ENCODE measurements at regions not wholly inside any gene's neighbourhood (a gene's known extent, or its start where the extent isn't known, plus 50 kb on each side); places are given as distances from the start of the nearest gene placed in this dataset.

DNA sequence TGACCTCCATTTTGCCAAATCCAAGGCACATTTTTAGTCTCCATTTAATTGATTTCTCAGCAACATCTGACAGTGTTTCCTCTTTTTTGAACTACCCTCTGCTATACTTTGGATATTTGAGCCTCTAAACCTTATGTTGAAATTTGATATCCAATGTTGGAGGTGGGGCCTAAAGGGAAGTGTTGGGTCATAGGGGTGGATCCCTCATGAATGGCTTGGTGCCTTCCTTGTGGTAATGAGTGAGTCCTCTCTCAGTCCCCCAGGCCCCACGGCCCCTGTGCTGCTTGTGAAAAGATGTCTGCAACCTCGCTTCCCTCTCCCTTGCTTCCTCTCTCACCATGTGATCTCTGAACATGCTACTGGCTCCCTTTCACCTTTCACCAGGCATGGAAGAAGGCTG lies 96.8 kb upstream of the DGKB start:
- no peak overlapping the region for H3K4me2 ChIP-seq (ENCODE audit: low read length)
- H3K4me3 ChIP-seq (ENCODE audit: low read length), result no peak overlapping the region
- no peaks in the 10 kb centered on the region for H3K4me1 ChIP-seq (ENCODE audit: low read length)
- H3K36me3 ChIP-seq (replicated peaks; ENCODE audit: low read depth, low read length), result no peaks in the 10 kb centered on the region
- no peak overlapping the region for H3K27ac ChIP-seq (ENCODE audit: low read length)
- H3K9ac ChIP-seq (ENCODE audit: low read length), result no peak overlapping the region
- no peak overlapping the region for H2AFZ ChIP-seq (ENCODE audit: low read depth, low read length)
- H3K79me2 ChIP-seq (ENCODE audit: low read length), result no peaks in the 10 kb centered on the region
- TF ChIP-seq, protein P1, sequence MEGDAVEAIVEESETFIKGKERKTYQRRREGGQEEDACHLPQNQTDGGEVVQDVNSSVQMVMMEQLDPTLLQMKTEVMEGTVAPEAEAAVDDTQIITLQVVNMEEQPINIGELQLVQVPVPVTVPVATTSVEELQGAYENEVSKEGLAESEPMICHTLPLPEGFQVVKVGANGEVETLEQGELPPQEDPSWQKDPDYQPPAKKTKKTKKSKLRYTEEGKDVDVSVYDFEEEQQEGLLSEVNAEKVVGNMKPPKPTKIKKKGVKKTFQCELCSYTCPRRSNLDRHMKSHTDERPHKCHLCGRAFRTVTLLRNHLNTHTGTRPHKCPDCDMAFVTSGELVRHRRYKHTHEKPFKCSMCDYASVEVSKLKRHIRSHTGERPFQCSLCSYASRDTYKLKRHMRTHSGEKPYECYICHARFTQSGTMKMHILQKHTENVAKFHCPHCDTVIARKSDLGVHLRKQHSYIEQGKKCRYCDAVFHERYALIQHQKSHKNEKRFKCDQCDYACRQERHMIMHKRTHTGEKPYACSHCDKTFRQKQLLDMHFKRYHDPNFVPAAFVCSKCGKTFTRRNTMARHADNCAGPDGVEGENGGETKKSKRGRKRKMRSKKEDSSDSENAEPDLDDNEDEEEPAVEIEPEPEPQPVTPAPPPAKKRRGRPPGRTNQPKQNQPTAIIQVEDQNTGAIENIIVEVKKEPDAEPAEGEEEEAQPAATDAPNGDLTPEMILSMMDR (IDR thresholded peaks at IDR 0.05; ENCODE audit: low read depth, low read length), result no peak
- no peak for TF ChIP-seq EZH2phosphoT487 (IDR thresholded peaks at IDR 0.05; ENCODE audit: low read depth)
- H3K9me3 ChIP-seq (ENCODE audit: insufficient read depth, low read length), result no peaks in the 10 kb centered on the region
- no peaks in the 10 kb centered on the region for H3K27me3 ChIP-seq (ENCODE audit: low read depth, low read length)
- H4K20me1 ChIP-seq (ENCODE audit: insufficient read depth, low read length), result no peaks in the 10 kb centered on the region

DNA sequence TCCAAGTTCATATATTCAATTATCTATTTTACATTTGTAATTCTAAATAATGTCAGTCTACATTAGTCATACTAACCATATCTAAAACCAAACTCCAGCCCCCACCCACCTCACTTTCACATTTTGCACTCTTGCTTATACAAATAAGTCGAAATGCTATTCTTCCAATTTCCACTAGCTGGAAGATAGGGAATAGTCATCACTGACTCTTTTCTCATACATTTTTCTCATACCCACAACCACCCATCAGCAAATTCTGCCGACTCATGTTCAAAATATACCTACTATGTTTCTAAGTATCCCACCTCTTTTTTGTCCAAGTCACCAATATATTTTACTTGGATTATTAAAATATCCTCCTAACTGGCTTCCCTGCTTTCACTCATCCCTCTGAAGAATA lies 93.2 kb upstream of the DGKB start:
- H3K4me2 ChIP-seq (ENCODE audit: low read length), result no peak overlapping the region
- no peak overlapping the region for H3K4me3 ChIP-seq (ENCODE audit: low read length)
- no peaks in the 10 kb centered on the region for H3K9me3 ChIP-seq (ENCODE audit: insufficient read depth, low read length)
- no peak overlapping the region for H3K9ac ChIP-seq (ENCODE audit: low read length)
- no peaks in the 10 kb centered on the region for H3K4me1 ChIP-seq (ENCODE audit: low read length)
- no peaks in the 10 kb centered on the region for H4K20me1 ChIP-seq (ENCODE audit: insufficient read depth, low read length)
- no peaks in the 10 kb centered on the region for H3K27me3 ChIP-seq (ENCODE audit: low read depth, low read length)
- TF ChIP-seq, protein P1 (IDR thresholded peaks at IDR 0.05; ENCODE audit: low read depth, low read length), result no peak
- TF ChIP-seq EZH2phosphoT487 (IDR thresholded peaks at IDR 0.05; ENCODE audit: low read depth), result no peak
- H2AFZ ChIP-seq (ENCODE audit: low read depth, low read length), result no peak overlapping the region
- no peak overlapping the region for H3K27ac ChIP-seq (ENCODE audit: low read length)
- no peaks in the 10 kb centered on the region for H3K79me2 ChIP-seq (ENCODE audit: low read length)
- H3K36me3 ChIP-seq (replicated peaks; ENCODE audit: low read depth, low read length), result no peaks in the 10 kb centered on the region

DNA sequence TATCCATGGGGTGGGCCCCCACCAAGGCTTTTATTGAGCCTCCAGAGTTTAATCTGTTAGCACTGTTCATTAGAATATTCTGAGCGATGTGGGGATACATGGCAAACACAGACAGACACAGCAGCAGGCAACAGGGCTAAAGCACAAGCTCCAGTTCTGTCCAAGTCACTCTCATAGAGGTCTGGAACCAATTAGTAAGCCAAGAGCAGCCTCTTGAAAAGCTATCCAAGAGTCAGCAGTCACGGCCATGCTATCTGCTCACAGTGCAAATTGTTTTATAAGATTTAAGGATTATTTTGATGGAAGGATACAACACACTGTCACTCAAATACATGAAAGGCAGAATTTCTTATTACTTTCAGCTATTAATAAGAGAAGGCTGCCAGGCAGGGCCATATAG lies 86.4 kb upstream of the DGKB start:
- TF ChIP-seq, protein P1 (IDR thresholded peaks at IDR 0.05; ENCODE audit: low read depth, low read length), result no peak
- no peak for TF ChIP-seq EZH2phosphoT487 (IDR thresholded peaks at IDR 0.05; ENCODE audit: low read depth)
- Histone ChIP-seq H3K79me2 (ENCODE audit: low read length) (no peaks in the 10 kb centered on the region), H4K20me1 (ENCODE audit: insufficient read depth, low read length) (no peaks in the 10 kb centered on the region)

GRCh38 chr7:14978687-14979086 lies 76.1 kb upstream of the DGKB start:
- no peaks in the 10 kb centered on the region for H3K4me1 ChIP-seq (ENCODE audit: low read length)
- H3K79me2 ChIP-seq (ENCODE audit: low read length), result no peaks in the 10 kb centered on the region
- H2AFZ ChIP-seq (ENCODE audit: low read depth, low read length), result no peak overlapping the region
- H3K27me3 ChIP-seq (ENCODE audit: low read depth, low read length), result no peaks in the 10 kb centered on the region
- H3K27ac ChIP-seq (ENCODE audit: low read length), result no peak overlapping the region
- H3K9ac ChIP-seq (ENCODE audit: low read length), result no peak overlapping the region
- H3K36me3 ChIP-seq (replicated peaks; ENCODE audit: low read depth, low read length), result no peaks in the 10 kb centered on the region
- no peak overlapping the region for H3K4me2 ChIP-seq (ENCODE audit: low read length)
- no peaks in the 10 kb centered on the region for H4K20me1 ChIP-seq (ENCODE audit: insufficient read depth, low read length)
- no peaks in the 10 kb centered on the region for H3K9me3 ChIP-seq (ENCODE audit: insufficient read depth, low read length)
- TF ChIP-seq EZH2phosphoT487 (IDR thresholded peaks at IDR 0.05; ENCODE audit: low read depth), result no peak
- TF ChIP-seq, protein P1 (IDR thresholded peaks at IDR 0.05; ENCODE audit: low read depth, low read length), result no peak
- no peak overlapping the region for H3K4me3 ChIP-seq (ENCODE audit: low read length)

More for the DNA sequence above, 86.4 kb upstream of the DGKB start:
- Histone ChIP-seq H3K4me1 (ENCODE audit: low read length) (no peaks in the 10 kb centered on the region), H3K4me3 (ENCODE audit: low read length) (no peak overlapping the region), H3K27me3 (ENCODE audit: low read depth, low read length) (no peaks in the 10 kb centered on the region), H3K9ac (ENCODE audit: low read length) (no peak overlapping the region), H2AFZ (ENCODE audit: low read depth, low read length) (no peak overlapping the region), H3K36me3 (replicated peaks; ENCODE audit: low read depth, low read length) (no peaks in the 10 kb centered on the region), H3K9me3 (ENCODE audit: insufficient read depth, low read length) (no peaks in the 10 kb centered on the region), H3K4me2 (ENCODE audit: low read length) (no peak overlapping the region), H3K27ac (ENCODE audit: low read length) (no peak overlapping the region)

All from OCI-LY3 (cell line).